ENCODE measurements at regions not wholly inside any gene's neighbourhood (a gene's known extent, or its start where the extent isn't known, plus 50 kb on each side); places are given as distances from the start of the nearest gene placed in this dataset.
A peak's percentile ranks its signal among the peaks of the same experiment; 100 is the strongest.

DNA sequence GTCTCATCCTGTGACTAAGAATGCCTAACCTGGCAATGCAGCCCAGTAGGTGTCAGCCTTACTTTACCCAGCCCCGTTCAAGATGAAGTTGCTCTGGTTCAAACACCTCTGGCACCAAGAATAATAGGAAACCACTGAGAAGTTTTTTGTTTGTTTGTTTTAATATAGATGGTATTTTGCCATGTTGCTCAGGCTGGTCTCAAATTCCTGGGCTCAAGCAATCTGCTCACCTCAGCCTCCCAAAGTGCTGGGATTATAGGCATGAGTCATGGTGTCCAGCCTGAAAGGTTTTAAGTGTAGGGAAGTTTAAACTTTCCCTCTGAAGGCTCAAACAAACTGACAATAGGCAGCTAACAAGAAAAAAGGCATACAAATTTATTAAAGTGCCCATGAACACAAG, 51.2 kb upstream of the ABCC4 start:
- DNase-seq (ENCODE audit: low read depth in 2 of 2), result no peak

DNA sequence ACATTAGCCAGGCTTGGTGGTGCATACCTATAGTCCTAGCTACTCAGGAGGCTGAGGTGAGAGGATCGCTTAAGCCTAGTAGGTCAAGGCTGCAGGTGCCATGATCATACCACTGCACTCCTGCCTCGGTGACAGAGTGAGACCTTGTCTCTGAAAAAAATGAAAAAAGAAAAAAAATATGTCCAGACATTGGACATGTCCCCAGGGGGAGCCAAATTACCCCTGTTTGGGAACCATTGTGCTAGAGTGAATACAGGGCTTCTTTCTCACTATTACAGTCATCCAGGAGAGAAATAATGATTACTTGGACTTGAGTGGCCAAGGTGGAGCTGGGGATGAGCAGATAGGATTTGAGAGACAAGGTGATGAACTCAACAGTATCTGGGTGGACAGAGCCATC, 52.9 kb upstream of the ABCC4 start:
- no peak for DNase-seq (ENCODE audit: low read depth in 2 of 2)

DNA sequence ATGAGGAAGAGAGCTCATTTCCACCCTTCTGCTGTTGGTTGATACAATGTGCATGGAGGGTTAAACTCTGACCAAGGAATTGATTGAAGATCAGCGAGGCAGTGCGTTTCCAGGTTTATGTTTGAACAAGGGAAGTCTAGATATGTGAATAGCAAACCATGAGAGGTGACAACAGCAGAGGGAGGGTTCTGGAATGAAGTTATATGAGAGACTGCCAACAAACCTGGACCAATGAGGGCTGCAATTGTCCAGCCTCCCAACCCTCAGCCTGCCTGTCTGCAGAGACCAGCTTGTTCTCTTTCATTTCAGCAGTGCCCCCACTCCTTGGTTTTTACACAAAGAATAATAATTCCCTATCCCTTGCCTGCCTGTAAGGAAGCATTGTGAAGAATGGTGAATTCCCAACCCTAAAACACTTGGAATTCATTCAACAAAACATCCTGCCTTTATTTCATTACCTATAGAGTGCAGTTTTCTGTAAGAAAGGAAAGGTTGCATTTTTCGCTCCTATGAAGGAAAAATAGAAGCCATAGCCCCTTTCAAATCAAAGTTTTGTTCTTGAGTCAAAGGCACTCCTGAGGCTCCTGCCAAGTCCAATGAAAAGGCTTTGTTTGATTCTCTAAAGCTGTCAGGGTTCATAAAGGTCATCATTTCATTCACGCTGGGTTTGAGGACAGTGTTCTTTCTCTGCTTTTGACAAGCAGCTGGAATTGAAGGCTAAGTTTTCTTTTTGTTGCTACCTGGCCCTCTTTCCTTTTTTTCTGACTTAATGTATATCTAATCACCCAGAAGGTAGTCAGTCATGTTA, 53.6 kb upstream of the ABCC4 start:
- DNase-seq (ENCODE audit: low read depth in 2 of 2), result peak; percentile 17 to 36

DNA sequence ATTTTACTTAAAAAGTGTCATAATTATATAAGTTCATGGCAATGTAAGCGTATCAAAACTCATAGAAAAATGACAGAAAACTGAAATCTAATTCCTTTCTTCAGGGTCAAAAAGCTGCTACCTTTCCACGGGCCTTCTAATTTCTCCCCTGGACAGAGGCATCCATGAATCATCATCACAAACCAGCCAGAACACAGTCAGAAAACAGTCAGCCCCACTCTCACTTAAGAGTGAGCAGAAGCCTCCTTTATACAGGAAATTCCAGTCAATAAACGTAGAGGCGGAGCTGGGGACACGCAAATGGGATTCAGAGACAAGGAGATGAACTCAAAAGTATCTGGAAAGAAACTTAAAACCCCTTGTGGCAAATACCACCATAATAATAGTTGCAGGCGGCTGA, 54.2 kb upstream of the ABCC4 start:
- DNase-seq (ENCODE audit: low read depth in 2 of 2), result peak; percentile 23 to 76

DNA sequence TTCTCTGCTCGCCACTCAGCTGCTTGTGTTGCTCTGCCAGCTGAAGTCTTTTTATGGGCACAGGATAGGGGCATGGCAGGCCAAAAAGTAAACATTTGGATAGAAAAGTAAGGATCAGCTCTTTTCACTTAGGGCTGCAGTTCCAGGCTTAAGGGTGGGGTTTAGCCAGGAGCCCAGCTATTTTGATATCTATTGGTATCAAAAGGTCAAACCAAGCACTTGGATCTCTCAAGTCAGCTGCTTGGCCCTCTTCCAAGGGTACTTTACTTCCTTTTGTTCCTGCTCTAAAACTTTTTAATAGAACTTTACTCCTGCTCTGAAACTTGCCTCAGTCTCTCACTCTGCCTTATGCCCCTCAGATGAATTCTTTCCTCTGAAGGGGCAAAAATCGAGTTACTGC, 55.7 kb upstream of the ABCC4 start:
- no peak for DNase-seq (ENCODE audit: low read depth in 2 of 2)

DNA sequence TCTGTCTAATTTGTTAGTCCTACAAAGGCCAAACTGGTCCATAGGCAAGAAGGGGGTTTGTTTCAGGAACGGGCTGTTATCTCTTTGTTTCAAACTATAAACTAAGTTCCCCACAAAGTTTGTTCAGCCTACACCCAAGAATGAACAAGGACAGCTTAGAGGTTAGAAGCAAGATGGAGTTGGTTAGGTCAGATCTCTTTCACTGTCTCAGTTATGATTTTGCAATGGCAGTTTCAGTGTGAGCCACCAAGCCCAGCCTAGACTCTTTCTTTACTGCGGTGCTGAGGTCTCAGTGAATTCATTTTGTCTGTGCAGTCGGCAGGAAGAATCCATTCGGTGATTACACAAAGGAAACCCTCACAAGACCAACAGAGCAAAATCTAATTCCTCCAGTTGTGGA, 56.6 kb upstream of the ABCC4 start:
- no peak for DNase-seq (ENCODE audit: low read depth in 2 of 2)

DNA sequence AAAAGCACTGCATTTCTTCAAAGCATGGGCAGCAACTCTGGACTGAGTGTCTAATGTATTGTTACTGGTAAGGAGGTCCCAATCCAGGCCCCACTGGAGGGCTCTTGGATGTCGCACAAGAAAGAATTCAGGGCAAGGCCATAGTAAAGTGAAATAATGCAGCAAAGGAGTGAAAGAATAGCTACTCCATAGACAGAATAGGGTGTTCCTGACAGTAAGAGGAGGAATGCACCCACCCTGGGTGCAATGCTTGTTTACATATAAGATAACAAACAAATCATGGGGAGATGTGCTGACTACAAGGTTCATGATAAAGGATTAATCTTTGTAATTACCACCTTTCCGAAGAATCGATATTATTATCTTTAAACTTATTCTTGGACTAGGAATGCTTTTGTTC, 58.8 kb upstream of the ABCC4 start:
- DNase-seq (ENCODE audit: low read depth in 2 of 2), result no peak

DNA sequence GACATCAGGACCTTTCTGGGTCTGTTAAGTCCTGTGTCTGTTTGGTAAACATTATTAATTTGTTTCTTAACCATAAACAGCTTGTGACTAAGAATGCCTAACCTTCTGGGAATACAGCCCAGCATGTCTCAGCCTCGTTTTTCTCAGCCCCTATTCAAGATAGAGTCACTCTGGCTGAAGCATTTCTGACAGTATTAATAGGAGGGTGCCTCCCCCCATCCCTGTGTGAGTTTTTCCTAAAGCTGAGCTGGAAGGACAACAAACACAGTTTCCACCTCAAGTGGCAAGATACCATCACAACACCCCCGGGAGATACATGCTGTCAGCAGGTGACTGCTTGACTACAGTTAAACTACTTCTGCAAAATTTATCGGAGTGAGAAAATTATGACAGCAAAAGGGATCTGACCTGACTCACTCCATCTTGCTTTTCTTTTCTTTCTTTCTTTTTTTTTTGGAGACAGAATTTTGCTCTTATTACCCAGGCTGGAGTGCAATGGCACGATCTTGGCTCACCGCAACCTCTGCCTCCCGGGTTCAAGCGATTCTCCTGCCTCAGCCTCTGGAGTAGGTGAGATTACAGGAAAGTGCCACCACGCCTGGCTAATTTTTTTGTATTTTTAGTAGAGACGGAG, 59.3 kb upstream of the ABCC4 start:
- no peak for DNase-seq (ENCODE audit: low read depth in 2 of 2)

DNA sequence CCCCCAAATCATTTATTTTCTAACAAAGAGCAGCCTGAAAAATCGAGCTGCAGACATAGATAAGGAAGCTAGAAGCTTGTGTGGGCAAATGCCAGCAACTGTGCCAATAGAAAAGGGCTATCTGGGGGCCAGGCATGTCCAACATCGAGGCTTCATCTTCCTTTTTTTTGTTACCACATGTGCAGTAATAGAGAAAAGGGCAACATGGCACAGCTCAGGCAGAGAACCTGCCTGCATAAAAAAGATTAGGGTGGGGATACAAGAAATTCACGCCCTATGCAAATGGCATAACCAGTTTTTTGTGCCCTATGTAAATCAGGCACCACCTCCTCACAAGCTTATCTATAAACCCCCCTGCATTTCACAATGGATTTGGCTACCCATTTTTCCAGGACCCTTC, 60.4 kb upstream of the ABCC4 start:
- no peak for DNase-seq (ENCODE audit: low read depth in 2 of 2)

DNA sequence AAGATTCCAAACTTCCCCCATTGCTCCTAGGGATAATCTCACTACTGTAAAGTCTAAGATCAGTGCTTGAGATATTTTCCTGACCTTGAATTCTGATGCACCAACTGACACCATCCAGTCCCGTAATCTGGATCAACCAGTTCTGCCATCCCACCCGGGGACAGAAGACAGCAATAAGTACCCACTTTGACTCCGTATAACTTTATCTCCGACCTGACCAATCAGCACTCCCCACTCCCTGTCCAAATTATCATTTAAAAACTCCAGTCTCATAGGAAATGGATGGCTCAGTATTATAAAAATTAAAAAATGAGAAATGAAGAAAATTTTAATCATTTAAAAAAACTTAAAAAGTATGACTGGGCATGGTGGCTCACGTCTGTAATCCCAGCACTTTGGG, 61.4 kb upstream of the ABCC4 start:
- no peak for DNase-seq (ENCODE audit: low read depth in 2 of 2)

DNA sequence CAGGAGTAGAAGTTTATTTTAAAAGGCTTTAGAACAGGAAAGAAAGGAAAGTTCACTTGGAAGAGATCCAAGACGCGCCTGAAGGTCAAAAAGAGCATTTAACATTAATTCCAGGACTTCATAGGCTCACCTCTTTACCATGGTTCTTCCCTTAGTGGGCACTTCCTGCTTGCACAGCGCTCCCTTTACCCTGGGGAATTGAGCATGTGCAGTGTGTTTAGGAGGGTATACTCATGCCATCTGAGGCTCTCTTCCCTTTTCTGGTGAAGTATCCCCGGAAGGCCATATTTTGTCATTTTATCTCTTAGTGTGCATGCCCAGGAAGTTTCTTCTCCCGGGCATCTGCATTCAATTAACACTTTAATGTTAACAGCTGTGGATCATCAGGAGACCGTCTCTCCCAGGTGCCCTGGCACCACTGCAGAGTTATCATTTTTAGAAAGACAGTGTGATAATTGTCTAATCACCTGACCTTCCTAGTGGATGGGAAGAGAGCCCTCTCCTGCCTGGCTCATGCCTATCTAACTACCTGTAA, 66.1 kb upstream of the ABCC4 start:
- no peak for DNase-seq (ENCODE audit: low read depth in 2 of 2)

DNA sequence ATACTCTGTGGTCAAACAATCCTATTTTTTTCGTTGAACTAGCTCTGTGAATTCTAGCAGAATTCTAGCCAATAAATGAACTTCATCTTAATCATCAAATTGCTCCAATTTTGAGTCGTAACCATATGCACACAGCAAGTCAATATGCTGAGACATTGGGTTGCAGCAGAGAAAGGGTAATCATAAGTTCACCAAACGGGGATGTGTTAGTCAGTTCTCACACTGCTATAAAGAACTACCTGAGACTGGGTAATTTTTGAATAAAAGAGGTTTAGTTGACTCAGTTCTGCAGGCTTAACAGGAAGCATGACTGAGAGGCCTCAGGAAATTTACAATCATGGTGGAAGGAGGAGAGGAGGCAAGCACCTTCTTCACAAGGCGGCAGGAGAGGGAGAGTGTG, 67.7 kb upstream of the ABCC4 start:
- no peak for DNase-seq (ENCODE audit: low read depth in 2 of 2)

DNA sequence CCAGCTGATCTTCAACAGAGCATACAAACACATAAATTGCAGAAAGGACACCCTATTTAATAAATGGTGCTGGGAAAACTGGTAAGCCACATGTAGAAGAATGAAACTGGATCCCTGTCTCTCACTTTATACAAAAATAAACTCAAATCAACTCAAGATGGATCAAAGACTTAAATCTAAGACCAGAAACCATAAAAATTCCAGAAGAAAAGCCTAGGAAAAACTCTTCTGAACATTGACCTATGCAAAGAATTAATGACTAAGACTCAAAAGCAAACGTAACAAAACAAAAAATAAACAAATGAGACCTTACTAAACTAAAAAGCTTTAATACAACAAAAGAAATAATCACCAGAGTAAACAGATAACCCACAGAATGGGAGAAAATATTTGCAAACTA, 74.5 kb upstream of the ABCC4 start:
- no peak for DNase-seq (ENCODE audit: low read depth in 2 of 2)

DNA sequence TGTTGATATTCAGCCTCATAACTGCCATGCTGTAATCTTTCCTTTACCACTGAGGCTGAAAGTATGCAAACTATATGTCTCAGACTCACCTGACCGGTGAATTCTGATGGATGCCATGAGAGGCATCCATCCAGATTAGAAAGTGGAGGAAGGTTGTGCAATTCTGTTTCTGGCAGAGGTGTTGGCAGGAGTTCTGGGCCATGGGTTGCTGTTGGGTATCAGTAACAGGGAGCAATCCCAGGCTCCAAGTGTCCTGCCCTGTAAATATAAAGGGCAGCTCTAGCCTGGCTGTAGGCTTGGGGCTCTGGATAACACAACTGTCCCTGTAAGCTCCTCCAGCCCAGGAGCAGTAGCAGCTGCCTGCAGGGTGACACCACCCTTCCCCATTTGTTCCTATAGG, 77.4 kb upstream of the ABCC4 start:
- no peak for DNase-seq (ENCODE audit: low read depth in 2 of 2)

DNA sequence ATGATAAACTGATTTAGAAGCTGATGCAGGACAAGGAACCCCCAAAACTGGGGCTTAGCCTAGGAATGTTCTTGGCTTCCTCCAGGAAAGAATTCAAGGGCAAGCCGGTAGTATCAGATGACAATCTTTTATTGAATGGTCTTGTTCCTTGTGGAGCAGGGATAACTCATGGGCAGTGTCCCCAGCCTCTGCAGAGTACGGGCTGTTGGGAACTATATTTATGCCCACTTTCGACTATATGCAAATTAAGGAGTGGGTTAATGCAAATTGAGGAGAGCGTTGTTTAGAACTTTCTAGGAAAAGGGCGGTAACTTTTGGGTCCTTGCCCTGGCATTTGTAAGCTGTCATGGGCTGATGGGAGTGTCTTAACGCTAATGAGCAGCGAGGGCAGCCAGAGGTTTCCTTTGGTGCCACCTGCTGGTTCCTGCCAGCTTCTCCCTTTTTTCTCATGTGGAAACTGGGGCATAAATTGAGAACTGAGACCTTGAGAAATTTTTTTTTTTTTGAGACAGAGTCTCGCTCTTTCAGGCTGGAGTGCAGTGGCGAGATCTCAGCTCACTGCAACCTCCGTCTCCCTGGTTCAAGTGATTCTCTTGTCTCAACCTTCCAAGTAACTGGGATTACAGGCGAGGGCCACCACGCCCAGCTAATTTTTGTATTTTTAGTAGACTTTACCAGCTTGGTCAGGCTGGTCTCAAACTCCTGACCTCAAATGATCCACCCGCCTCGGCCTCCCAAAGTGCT, 79.4 kb upstream of the ABCC4 start:
- peak; percentile 84 to 90 for DNase-seq (ENCODE audit: low read depth in 2 of 2)

DNA sequence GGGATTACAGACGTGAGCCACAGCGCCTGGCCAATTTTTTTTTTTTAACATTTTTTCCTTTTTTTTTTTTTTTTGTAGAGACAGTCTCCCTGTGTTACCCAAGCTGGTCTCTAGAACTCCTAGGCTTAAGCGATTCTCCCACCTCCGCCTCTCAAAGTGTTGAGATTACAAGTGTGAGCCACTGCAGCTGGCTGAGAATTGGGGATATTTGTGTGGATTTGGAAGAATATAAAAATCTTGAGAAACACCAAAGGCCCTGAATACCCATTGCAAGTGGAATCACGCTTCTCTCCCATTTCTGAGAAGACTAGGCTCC, 79.9 kb upstream of the ABCC4 start:
- no peak for DNase-seq (ENCODE audit: low read depth in 2 of 2)

DNA sequence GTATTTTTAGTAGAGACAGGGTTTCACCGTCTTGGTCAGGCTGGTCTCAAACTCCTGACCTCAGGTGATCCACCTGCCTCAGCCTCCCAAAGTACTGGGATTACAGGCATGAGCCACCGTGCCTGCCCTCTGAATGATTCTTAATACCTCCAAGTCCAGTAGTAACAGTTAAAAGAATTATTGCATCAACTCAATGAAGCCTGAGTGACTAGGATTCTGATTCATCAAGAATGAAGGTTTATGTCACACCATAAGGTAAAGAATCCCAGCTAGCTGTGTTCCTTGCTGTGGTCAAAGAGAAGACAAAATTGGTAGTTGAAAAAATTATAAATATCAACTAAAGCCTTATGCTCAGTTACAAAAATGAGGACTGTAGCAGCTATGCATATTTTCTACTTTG, 81.2 kb upstream of the ABCC4 start:
- no peak for DNase-seq (ENCODE audit: low read depth in 2 of 2)

DNA sequence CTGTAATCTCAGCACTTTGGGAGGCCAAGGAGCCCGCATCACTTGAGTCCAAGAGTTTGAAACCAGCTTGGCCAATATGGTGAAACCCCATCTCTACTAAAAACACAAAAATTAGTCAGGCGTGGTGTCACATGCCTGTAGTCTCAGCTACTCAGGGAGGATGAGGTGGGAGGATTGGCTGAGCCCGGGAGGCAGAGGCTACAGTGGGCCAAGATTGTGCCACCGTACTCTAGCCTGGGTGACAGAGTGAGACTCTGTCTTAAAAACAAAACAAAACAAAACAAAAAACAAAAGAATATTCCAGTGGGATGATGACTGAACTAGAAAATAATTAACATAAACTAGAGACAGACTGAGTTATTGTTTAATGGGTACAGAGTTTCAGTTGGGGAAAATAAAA, 81.7 kb upstream of the ABCC4 start:
- DNase-seq (ENCODE audit: low read depth in 2 of 2), result no peak

DNA sequence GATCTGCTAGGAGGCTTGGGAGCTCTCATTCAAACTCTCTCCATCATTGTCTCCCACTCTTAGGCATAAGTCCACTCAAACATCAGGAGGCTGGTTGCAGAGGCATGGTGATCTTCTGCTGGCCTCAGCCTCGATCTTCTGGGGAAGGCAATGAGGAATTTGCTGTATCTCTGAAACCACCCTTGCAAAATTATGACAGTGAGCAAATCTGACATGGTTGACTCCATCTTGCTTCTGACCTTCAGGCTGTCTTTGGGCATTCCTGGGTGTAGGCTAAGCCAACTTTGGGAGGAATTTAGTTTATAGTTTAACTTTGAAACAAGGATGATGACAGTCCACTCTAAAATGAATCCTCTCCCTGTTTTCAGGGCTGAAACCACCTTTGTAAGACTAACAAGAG, 84.1 kb upstream of the ABCC4 start:
- no peak for DNase-seq (ENCODE audit: low read depth in 2 of 2)

DNA sequence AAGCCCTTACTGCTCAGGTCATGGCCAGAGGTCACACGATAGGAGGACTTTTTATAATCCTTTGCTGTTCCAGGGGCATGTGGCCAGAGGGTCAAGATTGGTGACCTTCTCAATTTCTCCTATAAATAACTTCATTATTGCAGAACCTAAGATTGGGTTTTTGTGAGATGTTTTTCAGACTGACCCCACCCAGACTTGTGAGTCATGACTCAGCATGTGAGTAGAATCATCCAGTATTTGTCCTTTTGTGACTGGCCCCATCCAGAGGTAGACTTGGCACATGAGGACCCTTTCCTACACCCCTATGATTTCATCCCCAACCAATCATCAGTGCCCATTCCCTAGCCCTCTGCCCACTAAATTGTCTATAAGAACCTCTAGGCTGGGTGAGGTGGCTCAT, 84.5 kb upstream of the ABCC4 start:
- DNase-seq (ENCODE audit: low read depth in 2 of 2), result no peak

DNA sequence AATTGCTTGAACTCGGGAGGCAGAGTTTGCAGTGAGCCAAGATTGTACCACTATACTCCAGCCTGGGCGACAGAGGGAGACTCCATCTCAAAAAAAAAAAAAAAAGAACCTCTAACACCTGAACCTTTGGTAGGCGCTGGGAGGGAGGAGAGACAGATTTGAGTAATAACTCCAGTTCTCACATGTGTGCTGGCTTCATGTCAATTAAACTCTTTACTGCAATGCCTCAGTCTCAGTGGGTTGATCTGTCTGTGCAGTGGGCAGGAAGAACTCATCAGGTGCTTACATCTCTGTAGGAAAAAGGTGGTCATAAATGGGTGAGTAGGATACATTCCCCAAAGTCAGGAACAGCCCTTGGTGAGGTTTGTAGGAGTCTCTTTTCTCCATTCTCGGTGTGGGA, 85.1 kb upstream of the ABCC4 start:
- no peak for DNase-seq (ENCODE audit: low read depth in 2 of 2)

DNA sequence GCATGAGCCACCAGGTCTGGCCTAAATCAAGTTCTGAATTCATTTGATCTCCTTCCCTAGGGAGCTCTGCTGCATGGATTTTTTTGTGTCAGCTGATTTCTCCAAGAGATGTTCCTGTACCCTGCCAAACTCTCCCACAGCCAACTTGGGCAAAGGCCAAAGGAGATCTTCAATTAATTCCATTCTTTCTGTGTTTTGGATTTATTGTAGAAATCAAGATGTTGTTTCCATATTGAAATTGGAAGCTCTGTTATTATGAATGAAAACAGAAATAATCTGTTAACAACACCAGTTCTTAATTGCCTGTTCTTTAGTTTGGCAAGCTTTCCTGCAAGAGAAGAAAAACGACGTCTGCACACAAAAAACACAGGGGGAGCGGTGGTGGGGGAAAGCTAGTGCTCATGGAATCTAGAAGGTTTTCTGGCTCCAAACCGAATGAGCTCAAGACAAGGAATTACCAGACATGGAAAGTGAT, 86.5 kb upstream of the ABCC4 start:
- no peak for DNase-seq (ENCODE audit: low read depth in 2 of 2)
